Heart right ventricle (tissue), 16 donors: ENCODE measurements at regions not wholly inside any gene's neighbourhood (a gene's known extent, or its start where the extent isn't known, plus 50 kb on each side); places are given as distances from the start of the nearest gene placed in this dataset.

Experiments
- ATAC-seq, 8 donors: fragments of 200-7000 bp; cut with Tn5 transposase; one replicate each; pipeline ENCODE4 v1.9.1; 2020; ENCODE audit warnings: mild to moderate bottlenecking in 8 of 8, moderate library complexity in 8 of 8, moderate number of reproducible peaks in 1 of 8
- DNase-seq, 2 donors: peaks; one replicate each; pipeline ENCODE4 v3.0.0-alpha.2; 2020
- H3K27ac ChIP-seq, 10 donors: fragments of 200-600 bp; sonication (generic) in 2 of 10; one replicate each; pipeline versions ENCODE4 v1.5.0 to v1.8.0; 2020 to 2022; ENCODE audit warnings: mild to moderate bottlenecking in 3 of 10
- H3K27me3 ChIP-seq, 7 donors: fragments of 200-600 bp; one replicate each; pipeline ENCODE4 v1.8.0; 2021 to 2022; ENCODE audit warnings: mild to moderate bottlenecking in 2 of 7
- H3K36me3 ChIP-seq, 9 donors: fragments of 200-600 bp; sonication (generic) in 1 of 9; one replicate each; pipeline versions ENCODE4 v1.5.0 to v1.8.0; 2020 to 2022; ENCODE audit warnings: mild to moderate bottlenecking in 2 of 9
- H3K4me1 ChIP-seq, 9 donors: fragments of 200-600 bp; sonication (generic) in 1 of 9; one replicate each; pipeline versions ENCODE4 v1.5.0 to v1.8.0; 2020 to 2022; ENCODE audit warnings: mild to moderate bottlenecking in 4 of 9
- H3K4me3 ChIP-seq, 10 donors: fragments of 200-600 bp; sonication (generic) in 2 of 10; one replicate each; pipeline versions ENCODE4 v1.5.0 to v1.8.0; 2020 to 2022; ENCODE audit warnings: mild to moderate bottlenecking in 7 of 10, moderate library complexity in 2 of 10
- H3K9me3 ChIP-seq, 11 donors: fragments of 200-600 bp in 10 of 11; sonication (generic) in 2 of 11; one replicate each; pipeline versions ENCODE4 v1.5.0 to v1.8.0; 2013 to 2022; ENCODE audit warnings: mild to moderate bottlenecking in 2 of 11, control low read depth in 1 of 11, moderate library complexity in 1 of 11
- CTCF ChIP-seq, 9 donors: fragments of 200-600 bp; sonication (generic) in 2 of 9; IDR thresholded peaks; one replicate each; pipeline versions ENCODE4 v1.5.0 to v1.8.0; 2021 to 2022; ENCODE audit warnings: antibody characterized with exemption in 9 of 9, mild to moderate bottlenecking in 5 of 9, moderate library complexity in 1 of 9
- WGBS, 2 donors: extraction: QIAGEN DNeasy Blood & Tissue Kit; methylation state at CpG; one replicate each; pipeline ENCODE4 v1.1.7; 2013; ENCODE audit warnings: inconsistent platforms in 1 of 2; 5-methylcytosine and 5-hydroxymethylcytosine counted together
- intact Hi-C, 10 donors: fragments of 100-400 bp; cut with DNase I; formaldehyde crosslinking; loops; one replicate each; pipeline versions ENCODE4 v1.11.1 to v1.14.2; 2022
- donor health status: Arrhythmogenic right ventricular cardiomyopathy.
- donor health status: ischemic (EF 13 %, LVEDD 7.1; RV severe dilation, severe dysfunction).
- donor health status: healthy with polysubstance abuse.
- donor health status: DM: no; HTN: yes; CAD: no.
- donor health status: DM: no; HTN: no; CAD: no.
- donor health status: ischemic (EF 25% LVEDD 6.9; RV normal size, moderate dysfunction).
- donor health status: ischemic (EF 25% LVEDD 5.7; RV mildly dilated, moderate dysfunction).
- donor health status: healthy.
- donor health status: DM: yes; HTN: yes; CAD: no.
- donor health status: Ischemic cardiomyopathy.
- donor health status: ischemic (EF 35%, LVEDD 5.7; RV mildly dilated, moderate dysfunction).
- donor health status: nonischemic (EF 11% LVEDD 7.7; RV severe dilation, severe dysfunction).
- donor health status: DM: yes; HTN: yes; CAD: no.
- donor health status: PGD.
- donor health status: ischemic (EF 29% LVEDD 5.4; RV normal size, mild dysfunction).
- donor health status: nonischemic (EF 23%, LVEDD 6.1; RV moderate dilation, normal function).

- DNase-seq: no peak
- Histone ChIP-seq H3K36me3 (no peaks in the 10 kb centered on the region), H3K4me3 (no peak overlapping the region), H3K4me1 (peaks cover 0 to 7% (median 0%) of the 10 kb centered on the region in 9 donors), H3K27me3 (peaks cover 0 to 7% (median 0%) of the 10 kb centered on the region in 7 donors), H3K9me3 (no peaks in the 10 kb centered on the region), H3K27ac (no peak overlapping the region)
- intact Hi-C loops: no loop called here
- WGBS, 2 donors: 30 to 35% methylated on average over 7 of the region's 7 CpGs
- TF ChIP-seq CTCF (IDR thresholded peaks at IDR 0.05): no peak
- no peak for ATAC-seq
These were observed 257.9 kb downstream of the FGFR2 start for GRCh38 chr10:121340271-121340831.

GRCh38 chr10:121351540-121351939, 246.7 kb downstream of the FGFR2 start:
- no peak overlapping the region for H3K4me3 ChIP-seq
- H3K27me3 ChIP-seq: no peaks in the 10 kb centered on the region
- 91 to 96% methylated on average over 5 of the region's 5 CpGs for WGBS, 2 donors
- H3K36me3 ChIP-seq: no peaks in the 10 kb centered on the region
- DNase-seq (no peak), ATAC-seq (no peak)
- TF ChIP-seq CTCF (IDR thresholded peaks at IDR 0.05): no peak
- H3K9me3 ChIP-seq: no peaks in the 10 kb centered on the region
- intact Hi-C loops: no loop called here
- H3K27ac ChIP-seq: no peak overlapping the region
- H3K4me1 ChIP-seq: no peaks in the 10 kb centered on the region

GRCh38 chr10:121352231-121352855, 245.9 kb downstream of the FGFR2 start:
- ATAC-seq: no peak
- no peaks in the 10 kb centered on the region for H3K27me3 ChIP-seq
- H3K36me3 ChIP-seq: no peaks in the 10 kb centered on the region
- DNase-seq: no peak
- WGBS, 2 donors: 43 to 47% methylated on average over 7 of the region's 7 CpGs
- H3K4me3 ChIP-seq: no peak overlapping the region
- intact Hi-C loops: no loop called here
- H3K4me1 ChIP-seq: no peaks in the 10 kb centered on the region
- H3K9me3 ChIP-seq: no peaks in the 10 kb centered on the region
- no peak for TF ChIP-seq CTCF (IDR thresholded peaks at IDR 0.05)
- H3K27ac ChIP-seq: no peak overlapping the region

- no peak for TF ChIP-seq CTCF (IDR thresholded peaks at IDR 0.05)
- DNase-seq (no peak), ATAC-seq (no peak)
- Histone ChIP-seq H3K4me3 (no peak overlapping the region), H3K36me3 (no peaks in the 10 kb centered on the region), H3K9me3 (no peaks in the 10 kb centered on the region), H3K27ac (no peak overlapping the region), H3K27me3 (peaks cover 0 to 4% (median 0%) of the 10 kb centered on the region in 7 donors), H3K4me1 (no peaks in the 10 kb centered on the region)
- 84 to 85% methylated on average over 6 of the region's 6 CpGs for WGBS, 2 donors
- intact Hi-C loops: no loop called here
These were observed 243.1 kb downstream of the FGFR2 start for GRCh38 chr10:121355161-121355560.
